ENCODE measurements at regions not wholly inside any gene's neighbourhood (a gene's known extent, or its start where the extent isn't known, plus 50 kb on each side); places are given as distances from the start of the nearest gene placed in this dataset.
A peak's percentile ranks its signal among the peaks of the same experiment; 100 is the strongest.

GRCh38 chr6:81084776-81085430 lies 667.6 kb downstream of the TENT5A start:
- POLR2A ChIA-PET: no interaction called here
- H3K79me2 ChIP-seq (ENCODE audit: insufficient read depth): no peaks in the 10 kb centered on the region
- H3K4me3 ChIP-seq (ENCODE audit: low read depth in 2 of 2, low read length in 1 of 2): no peak overlapping the region
- CTCF ChIA-PET: no interaction called here
- H3K9ac ChIP-seq: no peak overlapping the region
- H3K4me1 ChIP-seq (ENCODE audit: control insufficient read depth in 1 of 2, insufficient read depth in 2 of 2, low read depth in 1 of 2, low read length in 1 of 2): no peaks in the 10 kb centered on the region; a peak in 1 of 4 replicates
- H3K9me2 ChIP-seq: no peaks in the 10 kb centered on the region
- no peaks in the 10 kb centered on the region for H3F3A ChIP-seq (replicated peaks; ENCODE audit: insufficient read depth)
- H3K27ac ChIP-seq (ENCODE audit: low read depth in 2 of 2, low read length in 1 of 2): no peak overlapping the region
- H3K36me3 ChIP-seq (replicated peaks in 1 of 2; ENCODE audit: control insufficient read depth in 1 of 2, insufficient read depth in 2 of 2, low read length in 1 of 2): no peaks in the 10 kb centered on the region
- H3K9me3 ChIP-seq: no peaks in the 10 kb centered on the region
- no peaks in the 10 kb centered on the region for H3K27me3 ChIP-seq (ENCODE audit: insufficient read depth)
- TF ChIP-seq NRF1 (IDR thresholded peaks at IDR 0.05; ENCODE audit: low read depth, low read length) (no peak), FOSL2 (IDR thresholded peaks at IDR 0.05; ENCODE audit: borderline replicate concordance, low read depth) (no peak), RAD21 (IDR thresholded peaks at IDR 0.05; ENCODE audit: low read length) (no peak), YY1 (IDR thresholded peaks at IDR 0.05; ENCODE audit: low read depth) (no peak), CHD2 (IDR thresholded peaks at IDR 0.05; ENCODE audit: low read length, partially characterized antibody) (no peak), TEAD4 (IDR thresholded peaks at IDR 0.05; ENCODE audit: borderline replicate concordance, insufficient read depth) (no peak), FOXM1 (IDR thresholded peaks at IDR 0.05; ENCODE audit: low read depth) (no peak), SIN3A (IDR thresholded peaks at IDR 0.05; ENCODE audit: borderline replicate concordance, low read depth, low read length) (no peak), POLR2AphosphoS5 (IDR thresholded peaks at IDR 0.05; ENCODE audit: low read depth, low read length) (no peak), REST (IDR thresholded peaks at IDR 0.05; ENCODE audit: low read depth, low read length) (no peak)
- no peak for DNase-seq
- H2AFZ ChIP-seq (ENCODE audit: low read depth): no peak overlapping the region
- H3K4me2 ChIP-seq: no peak overlapping the region
- WGBS (ENCODE audit: low lambda C conversion rate): 78% methylated on average over 6 of the region's 6 CpGs
- H4K20me1 ChIP-seq (ENCODE audit: insufficient read depth): no peaks in the 10 kb centered on the region

- Histone ChIP-seq H2AFZ (ENCODE audit: low read depth) (no peak overlapping the region), H3F3A (replicated peaks; ENCODE audit: insufficient read depth) (no peaks in the 10 kb centered on the region), H3K27me3 (ENCODE audit: insufficient read depth) (no peaks in the 10 kb centered on the region), H3K4me3 (ENCODE audit: low read depth in 2 of 2, low read length in 1 of 2) (no peak overlapping the region; a peak in 1 of 4 replicates), H3K9ac (no peak overlapping the region), H3K27ac (ENCODE audit: low read depth in 2 of 2, low read length in 1 of 2) (no peak overlapping the region), H3K4me2 (no peak overlapping the region), H4K20me1 (ENCODE audit: insufficient read depth) (no peaks in the 10 kb centered on the region), H3K9me3 (no peaks in the 10 kb centered on the region), H3K9me2 (no peaks in the 10 kb centered on the region), H3K4me1 (ENCODE audit: control insufficient read depth in 1 of 2, insufficient read depth in 2 of 2, low read depth in 1 of 2, low read length in 1 of 2) (0 out of 4 replicates have a peak, but pooled peaks cover 0 to 4% of the 10 kb centered on the region in 2 experiments), H3K79me2 (ENCODE audit: insufficient read depth) (no peaks in the 10 kb centered on the region), H3K36me3 (replicated peaks in 1 of 2; ENCODE audit: control insufficient read depth in 1 of 2, insufficient read depth in 2 of 2, low read length in 1 of 2) (no peaks in the 10 kb centered on the region)
- 79% methylated on average over 5 of the region's 5 CpGs for WGBS (ENCODE audit: low lambda C conversion rate)
- DNase-seq: peak; percentile 20
- ChIA-PET CTCF (interaction anchor here (0.7 to 1.8 kb wide), 13 partner anchors 8 to 495 kb away, joined by 3 to 7 read pairs (median 3); no protein-coding TSS in a partner anchor), POLR2A (no interaction called here)
- TF ChIP-seq RAD21 (IDR thresholded peaks at IDR 0.05; ENCODE audit: low read length) (peak; percentile 57), RFX5 (IDR thresholded peaks at IDR 0.05; ENCODE audit: low read length) (no peak), SMC3 (IDR thresholded peaks at IDR 0.05; ENCODE audit: low read depth, low read length) (peak; percentile 27; the same call in 1 of the 2 replicates), CTCF (IDR thresholded peaks at IDR 0.05) (peak; percentile 54)
Measured at GRCh38 chr6:81075974-81076373, 676.5 kb downstream of the TENT5A start.
